Activated CD4-positive, alpha-beta memory T cell treated with anti-CD3 and anti-CD28 coated beads, Interleukin-2, amount 10 ng/mL, durations not matched to agents 7 days and 5 days (primary cell): ENCODE measurements at regions not wholly inside any gene's neighbourhood (a gene's known extent, or its start where the extent isn't known, plus 50 kb on each side); places are given as distances from the start of the nearest gene placed in this dataset.
"Not testable (repeated sequence)": the region's sequence is repeated elsewhere in the genome, so short reads cannot be mapped to it uniquely, and the experiment has no call there.

Experiments
- CTCF ChIA-PET: fragments of 350-600 bp; sonication (Branson Sonifier 250); formaldehyde crosslinking; loops from one replicate; lab custom pipeline; 2021; ENCODE audit warnings: antibody characterized with exemption, inconsistent platforms; lab: Charles Lee
- POLR2A ChIA-PET: fragments of 350-600 bp; sonication (Branson Sonifier 250); formaldehyde crosslinking; loops from one replicate; lab custom pipeline; 2021; ENCODE audit warnings: antibody characterized with exemption; lab: Charles Lee
- DNase-seq: peaks from one replicate; pipeline ENCODE4 v3.0.0-alpha.2; 2020
- H3K27ac Mint-ChIP-seq: one replicate; pipeline ENCODE4 v1.8.0; 2021; ENCODE audit warnings: mild to moderate bottlenecking, mixed read lengths
- H3K27me3 Mint-ChIP-seq: one replicate; pipeline ENCODE4 v1.8.0; 2021; ENCODE audit warnings: mixed read lengths
- H3K36me3 Mint-ChIP-seq: one replicate; pipeline ENCODE4 v1.8.0; 2021; ENCODE audit warnings: low read depth, mixed read lengths
- H3K4me1 Mint-ChIP-seq: one replicate; pipeline ENCODE4 v1.8.0; 2021; ENCODE audit warnings: mixed read lengths
- H3K4me3 Mint-ChIP-seq: one replicate; pipeline ENCODE4 v1.8.0; 2021; ENCODE audit warnings: mild to moderate bottlenecking, mixed read lengths
- H3K9me3 Mint-ChIP-seq: one replicate; pipeline ENCODE4 v1.8.0; 2021; ENCODE audit warnings: mixed read lengths

- Mint-ChIP-seq H3K36me3 (no peaks in the 10 kb centered on the region), H3K4me1 (no peaks in the 10 kb centered on the region), H3K9me3 (no peaks in the 10 kb centered on the region), H3K27ac (no peak overlapping the region), H3K4me3 (no peak overlapping the region), H3K27me3 (peaks cover 2% of the 10 kb centered on the region)
- ChIA-PET POLR2A (no interaction called here), CTCF (no interaction called here)
- no peak for DNase-seq
Observed at GRCh38 chr12:42003031-42003430, 141.6 kb downstream of the GXYLT1 start.

- Mint-ChIP-seq H3K27ac (no peak overlapping the region), H3K27me3 (peaks cover 2% of the 10 kb centered on the region), H3K4me3 (no peak overlapping the region), H3K9me3 (no peaks in the 10 kb centered on the region), H3K36me3 (no peaks in the 10 kb centered on the region), H3K4me1 (no peaks in the 10 kb centered on the region)
- ChIA-PET POLR2A (no interaction called here), CTCF (no interaction called here)
- no peak for DNase-seq
Observed at GRCh38 chr12:42002563-42002962, 142.1 kb downstream of the GXYLT1 start.

DNA sequence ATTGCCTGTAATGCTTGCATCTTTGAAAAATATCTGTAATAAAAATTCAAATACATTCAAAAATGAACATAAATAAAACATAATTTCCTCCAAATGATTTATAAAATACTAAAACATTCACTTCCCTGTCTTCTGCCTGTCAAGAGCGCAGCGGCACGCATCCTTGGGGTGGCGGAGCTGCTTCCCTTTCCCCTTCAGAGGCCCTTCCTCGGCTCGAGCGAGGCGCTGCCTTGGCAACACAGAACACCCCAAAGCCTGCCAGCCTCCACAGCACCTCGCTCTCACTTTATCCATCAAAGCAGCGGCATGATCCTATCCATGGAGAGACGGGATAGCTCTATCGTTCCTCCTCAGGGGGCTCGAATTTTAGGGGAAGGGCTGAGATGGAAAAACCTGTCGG is 146.2 kb downstream of the GXYLT1 start:
- no peak overlapping the region for H3K4me3 Mint-ChIP-seq
- no peak overlapping the region for H3K27ac Mint-ChIP-seq
- CTCF ChIA-PET = no interaction called here
- DNase-seq = no peak
- no peaks in the 10 kb centered on the region for H3K4me1 Mint-ChIP-seq
- peaks cover 2% of the 10 kb centered on the region for H3K27me3 Mint-ChIP-seq
- no peaks in the 10 kb centered on the region for H3K9me3 Mint-ChIP-seq
- POLR2A ChIA-PET = no interaction called here
- no peaks in the 10 kb centered on the region for H3K36me3 Mint-ChIP-seq

DNA sequence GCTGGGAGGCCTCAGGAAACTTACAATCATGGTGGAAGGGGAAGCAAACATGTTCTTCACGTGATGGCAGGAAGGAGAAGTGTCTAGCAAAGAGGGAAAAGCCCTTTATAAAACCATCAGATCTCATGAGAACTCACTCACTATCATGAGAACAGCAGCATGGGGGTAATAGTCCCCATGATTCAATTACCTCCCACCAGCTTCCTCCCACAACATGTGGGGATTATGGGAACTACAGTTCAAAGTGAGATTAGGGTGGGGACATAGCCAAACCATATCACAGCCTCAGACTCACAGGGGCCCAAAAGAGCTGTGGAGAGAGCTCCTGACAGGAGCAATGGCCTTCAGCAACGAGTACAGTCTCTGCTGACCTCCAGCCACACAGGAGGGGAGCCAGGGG is 151.4 kb downstream of the GXYLT1 start:
- no peaks in the 10 kb centered on the region for H3K36me3 Mint-ChIP-seq
- CTCF ChIA-PET = interaction anchor here (1.1 kb wide), 1 partner anchor 31 kb away, joined by 3 read pairs; no protein-coding TSS in a partner anchor
- no peak for DNase-seq
- no peaks in the 10 kb centered on the region for H3K27me3 Mint-ChIP-seq
- POLR2A ChIA-PET = no interaction called here
- H3K4me3 Mint-ChIP-seq = no peak overlapping the region
- no peaks in the 10 kb centered on the region for H3K4me1 Mint-ChIP-seq
- H3K27ac Mint-ChIP-seq = no peak overlapping the region
- no peaks in the 10 kb centered on the region for H3K9me3 Mint-ChIP-seq

DNA sequence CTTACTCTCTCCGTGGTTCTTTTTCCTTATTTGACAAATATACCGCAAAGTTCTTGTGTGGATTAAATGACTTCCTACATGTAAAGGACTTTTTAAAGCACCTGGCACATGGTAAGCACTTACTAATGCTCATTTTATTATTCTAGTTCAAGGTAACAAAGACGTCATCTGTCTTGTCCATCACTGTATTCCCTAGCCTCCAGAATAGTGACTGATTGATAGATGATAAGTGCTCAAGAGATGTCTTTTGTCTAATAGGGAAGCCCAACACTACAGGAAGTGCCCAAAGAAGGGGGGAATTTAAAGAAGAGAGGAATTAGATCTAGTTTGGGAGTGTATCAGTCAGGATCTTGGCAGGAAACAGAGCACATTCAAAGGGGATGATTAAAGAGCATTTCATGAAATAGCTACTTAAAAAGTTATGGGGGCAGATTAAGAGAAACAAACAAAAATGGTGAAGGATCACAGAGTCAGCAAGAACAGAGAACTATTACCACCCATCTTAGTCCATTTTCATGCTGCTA is 151.9 kb downstream of the GXYLT1 start:
- no peaks in the 10 kb centered on the region for H3K36me3 Mint-ChIP-seq
- H3K27me3 Mint-ChIP-seq = no peaks in the 10 kb centered on the region
- POLR2A ChIA-PET = no interaction called here
- H3K4me3 Mint-ChIP-seq = no peak overlapping the region
- CTCF ChIA-PET = interaction anchor here (1.1 kb wide), 1 partner anchor 32 kb away, joined by 3 read pairs; no protein-coding TSS in a partner anchor
- no peaks in the 10 kb centered on the region for H3K9me3 Mint-ChIP-seq
- H3K4me1 Mint-ChIP-seq = no peaks in the 10 kb centered on the region
- no peak overlapping the region for H3K27ac Mint-ChIP-seq
- no peak for DNase-seq

- Mint-ChIP-seq H3K36me3 (no peaks in the 10 kb centered on the region), H3K27me3 (no peaks in the 10 kb centered on the region), H3K4me1 (no peaks in the 10 kb centered on the region), H3K4me3 (no peak overlapping the region), H3K9me3 (no peaks in the 10 kb centered on the region), H3K27ac (no peak overlapping the region)
- no peak for DNase-seq
- POLR2A ChIA-PET = no interaction called here
- CTCF ChIA-PET = no interaction called here
Observed at GRCh38 chr12:41992022-41992421, 152.7 kb downstream of the GXYLT1 start.

DNA sequence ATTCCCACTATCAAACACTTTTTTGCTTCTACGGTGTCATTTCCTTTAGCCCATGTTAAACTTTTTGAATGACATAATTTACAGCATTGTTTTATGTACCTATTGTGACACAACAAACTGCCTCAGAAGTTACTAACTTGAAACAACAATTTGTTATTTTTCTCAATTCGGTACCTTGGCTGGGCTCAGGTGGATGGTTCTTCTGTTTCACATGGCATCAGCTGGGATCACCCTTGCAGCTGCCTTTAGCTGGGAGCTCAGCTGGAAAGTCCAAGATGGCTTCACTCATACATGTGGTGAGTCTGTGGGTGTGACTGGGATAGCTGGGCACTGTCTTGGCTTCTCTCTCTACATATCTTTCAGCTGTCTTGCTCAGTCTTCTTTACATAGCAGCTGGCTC is 156.0 kb downstream of the GXYLT1 start:
- CTCF ChIA-PET = no interaction called here
- Mint-ChIP-seq H3K27me3 (no peaks in the 10 kb centered on the region), H3K9me3 (no peaks in the 10 kb centered on the region), H3K36me3 (no peaks in the 10 kb centered on the region), H3K4me3 (no peak overlapping the region), H3K4me1 (no peaks in the 10 kb centered on the region), H3K27ac (no peak overlapping the region)
- POLR2A ChIA-PET = no interaction called here
- DNase-seq = no peak

DNA sequence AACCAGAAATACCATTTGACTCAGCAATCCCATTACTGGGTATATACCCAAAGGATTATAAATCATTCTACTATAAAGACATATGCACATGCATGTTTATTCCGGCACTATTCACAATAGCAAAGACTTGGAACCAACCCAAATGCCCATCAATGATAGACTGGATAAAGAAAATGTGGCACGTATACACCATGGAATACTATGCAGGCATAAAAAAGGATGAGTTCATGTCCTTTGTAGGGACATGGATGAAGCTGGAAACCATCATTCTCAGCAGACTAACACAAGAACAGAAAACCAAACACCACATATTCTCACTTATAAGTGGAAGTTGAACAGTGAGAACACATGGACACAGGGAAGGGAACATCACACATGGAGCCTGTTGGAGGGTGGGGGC is 158.2 kb downstream of the GXYLT1 start:
- CTCF ChIA-PET, H3K36me3 Mint-ChIP-seq, H3K27me3 Mint-ChIP-seq, H3K4me1 Mint-ChIP-seq, H3K27ac Mint-ChIP-seq, H3K9me3 Mint-ChIP-seq, H3K4me3 Mint-ChIP-seq, POLR2A ChIA-PET, DNase-seq: not testable (repeated sequence)

DNA sequence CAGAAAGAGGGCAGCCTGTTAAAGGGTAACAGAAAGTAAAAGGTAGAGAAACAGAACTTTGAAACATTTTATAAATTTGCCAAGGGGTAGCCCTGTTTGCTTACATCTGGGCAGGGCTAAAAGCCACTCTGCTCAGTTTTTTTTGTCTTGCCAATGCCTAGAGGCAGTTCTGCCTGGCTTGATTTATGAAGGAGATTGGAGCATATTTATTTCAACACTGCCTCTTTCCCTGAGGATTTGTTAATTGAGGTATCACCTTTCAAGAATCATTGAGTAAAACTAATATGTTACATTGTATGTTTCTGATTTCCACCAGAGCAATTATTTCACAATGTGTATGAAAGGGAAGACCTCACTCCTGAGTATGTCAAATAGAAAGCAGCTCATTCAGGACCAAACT is 160.8 kb downstream of the GXYLT1 start:
- Mint-ChIP-seq H3K4me1 (no peaks in the 10 kb centered on the region), H3K4me3 (no peak overlapping the region), H3K27ac (no peak overlapping the region), H3K27me3 (peaks cover 2% of the 10 kb centered on the region), H3K36me3 (no peaks in the 10 kb centered on the region), H3K9me3 (peaks cover 2% of the 10 kb centered on the region)
- ChIA-PET POLR2A (no interaction called here), CTCF (no interaction called here)
- no peak for DNase-seq

DNA sequence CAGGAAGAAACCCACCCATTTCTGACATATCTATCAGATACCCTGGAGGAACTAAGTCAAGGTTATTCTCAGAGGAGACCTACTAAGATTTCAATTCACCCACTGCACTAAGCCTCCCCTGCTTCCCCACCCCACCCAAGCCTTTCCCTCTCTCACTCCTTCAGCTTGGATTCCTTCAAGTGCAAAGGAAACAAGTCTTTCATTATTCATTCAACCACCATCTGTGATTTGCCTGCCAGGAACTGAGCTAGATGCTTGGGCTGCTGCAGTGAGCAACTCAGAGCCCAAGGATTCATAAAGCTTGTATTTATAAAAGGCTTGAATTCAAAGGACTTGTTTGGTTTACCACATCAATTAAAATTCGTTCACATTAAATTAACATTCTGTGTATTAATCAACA is 161.3 kb downstream of the GXYLT1 start:
- Mint-ChIP-seq H3K36me3 (no peaks in the 10 kb centered on the region), H3K27ac (no peak overlapping the region), H3K27me3 (peaks cover 2% of the 10 kb centered on the region), H3K4me1 (no peaks in the 10 kb centered on the region), H3K4me3 (no peak overlapping the region), H3K9me3 (peaks cover 2% of the 10 kb centered on the region)
- POLR2A ChIA-PET = no interaction called here
- DNase-seq = no peak
- CTCF ChIA-PET = interaction anchor here (0.7 kb wide), 1 partner anchor 41 kb away, joined by 3 read pairs; no protein-coding TSS in a partner anchor

- CTCF ChIA-PET = no interaction called here
- Mint-ChIP-seq H3K27me3 (peaks cover 2% of the 10 kb centered on the region), H3K4me1 (no peaks in the 10 kb centered on the region), H3K27ac (no peak overlapping the region), H3K4me3 (no peak overlapping the region), H3K36me3 (no peaks in the 10 kb centered on the region), H3K9me3 (peaks cover 2% of the 10 kb centered on the region)
- POLR2A ChIA-PET = no interaction called here
- DNase-seq = no peak
Observed at GRCh38 chr12:41981758-41982157, 162.9 kb downstream of the GXYLT1 start.

DNA sequence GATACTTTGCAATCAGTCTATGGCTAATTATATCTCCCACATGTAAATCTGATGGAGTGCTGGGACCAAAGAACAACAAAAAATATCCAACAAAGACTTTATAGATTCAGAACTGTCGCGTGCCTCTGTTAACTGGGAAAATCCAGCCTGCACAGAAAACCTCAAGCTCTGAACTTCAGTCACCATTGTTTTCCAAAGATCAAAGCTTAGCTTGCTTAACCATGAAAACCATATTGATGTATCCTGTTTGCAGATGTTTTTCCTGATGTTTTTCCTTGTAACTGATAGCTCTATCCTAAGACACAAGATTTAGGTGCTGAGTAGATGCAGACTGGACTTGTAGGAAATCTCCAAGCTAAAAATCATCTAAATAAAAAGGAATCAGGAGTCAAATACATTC is 163.7 kb downstream of the GXYLT1 start:
- H3K9me3 Mint-ChIP-seq = peaks cover 2% of the 10 kb centered on the region
- no peak overlapping the region for H3K4me3 Mint-ChIP-seq
- H3K36me3 Mint-ChIP-seq = no peaks in the 10 kb centered on the region
- peaks cover 2% of the 10 kb centered on the region for H3K27me3 Mint-ChIP-seq
- POLR2A ChIA-PET = no interaction called here
- no peak for DNase-seq
- no peaks in the 10 kb centered on the region for H3K4me1 Mint-ChIP-seq
- no peak overlapping the region for H3K27ac Mint-ChIP-seq
- CTCF ChIA-PET = no interaction called here

- Mint-ChIP-seq H3K9me3 (peaks cover 2% of the 10 kb centered on the region), H3K27ac (no peak overlapping the region), H3K4me1 (no peaks in the 10 kb centered on the region), H3K27me3 (peaks cover 2% of the 10 kb centered on the region), H3K4me3 (no peak overlapping the region), H3K36me3 (no peaks in the 10 kb centered on the region)
- CTCF ChIA-PET = no interaction called here
- DNase-seq = no peak
- POLR2A ChIA-PET = no interaction called here
Observed at GRCh38 chr12:41980390-41980789, 164.3 kb downstream of the GXYLT1 start.

- H3K27me3 Mint-ChIP-seq = peaks cover 2% of the 10 kb centered on the region
- ChIA-PET POLR2A (no interaction called here), CTCF (no interaction called here)
- H3K4me1 Mint-ChIP-seq = no peaks in the 10 kb centered on the region
- no peak overlapping the region for H3K4me3 Mint-ChIP-seq
- H3K27ac Mint-ChIP-seq = no peak overlapping the region
- H3K9me3 Mint-ChIP-seq = peaks cover 2% of the 10 kb centered on the region
- H3K36me3 Mint-ChIP-seq = no peaks in the 10 kb centered on the region
- DNase-seq = no peak
Observed at GRCh38 chr12:41979574-41979973, 165.1 kb downstream of the GXYLT1 start.
